NOMO-1 treated with dmso at 0.1 percent for 144 hours (cell line): ENCODE measurements at regions not wholly inside any gene's neighbourhood (a gene's known extent, or its start where the extent isn't known, plus 50 kb on each side); places are given as distances from the start of the nearest gene placed in this dataset.
"Not testable (repeated sequence)": the region's sequence is repeated elsewhere in the genome, so short reads cannot be mapped to it uniquely, and the experiment has no call there.

Experiments used
- DNase-seq: peaks from one replicate; lab custom pipeline; 2025; ENCODE audit not compliant: unreplicated experiment; lab: John Stamatoyannopoulos, UW

DNA sequence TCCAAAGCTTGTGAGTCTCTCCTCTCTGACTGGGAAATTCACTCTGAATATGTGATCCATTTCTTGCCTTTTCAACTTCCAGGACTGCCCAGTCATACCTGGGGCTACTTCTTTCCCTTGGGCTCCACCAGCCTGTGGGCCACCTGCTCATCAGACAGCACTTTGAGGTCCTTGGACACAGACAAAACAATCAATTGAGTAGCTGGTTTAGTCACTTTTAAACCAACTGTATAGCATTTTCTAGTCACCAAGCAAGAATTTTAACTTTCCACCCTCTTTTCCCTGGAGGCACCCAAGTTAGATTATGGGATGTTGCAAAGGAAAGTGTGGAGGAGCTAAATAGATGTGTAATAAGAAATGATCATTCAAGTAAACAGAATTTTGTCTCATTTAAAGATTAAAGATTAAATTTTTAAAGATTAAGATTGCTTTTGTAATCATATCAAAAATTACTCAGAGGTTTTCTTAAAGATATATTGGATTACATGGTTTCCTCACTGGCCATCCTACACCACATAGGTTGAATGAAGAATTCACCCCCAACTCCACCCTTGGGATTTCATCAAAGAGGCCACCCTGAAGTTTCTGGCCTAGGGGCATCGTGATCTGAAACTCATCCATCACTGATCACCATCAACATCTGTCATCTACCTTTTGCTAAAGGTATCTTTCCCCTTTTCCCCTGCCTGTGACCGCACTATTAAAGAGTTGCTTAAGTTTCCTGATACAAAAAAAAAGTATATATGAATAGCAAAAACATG lies 219.2 kb upstream of the NR5A2 start:
- DNase-seq = no peak

- no peak for DNase-seq
Observed at GRCh38 chr1:199809311-199809710, 218.2 kb upstream of the NR5A2 start.

- DNase-seq = no peak
Observed at GRCh38 chr1:199811163-199811562, 216.3 kb upstream of the NR5A2 start.

- DNase-seq = no peak
Observed at GRCh38 chr1:199813198-199813597, 214.3 kb upstream of the NR5A2 start.

- DNase-seq = peak; percentile 25
Observed at GRCh38 chr1:199815947-199816346, 211.6 kb upstream of the NR5A2 start.

GRCh38 chr1:199817266-199817665 lies 210.2 kb upstream of the NR5A2 start:
- no peak for DNase-seq

DNA sequence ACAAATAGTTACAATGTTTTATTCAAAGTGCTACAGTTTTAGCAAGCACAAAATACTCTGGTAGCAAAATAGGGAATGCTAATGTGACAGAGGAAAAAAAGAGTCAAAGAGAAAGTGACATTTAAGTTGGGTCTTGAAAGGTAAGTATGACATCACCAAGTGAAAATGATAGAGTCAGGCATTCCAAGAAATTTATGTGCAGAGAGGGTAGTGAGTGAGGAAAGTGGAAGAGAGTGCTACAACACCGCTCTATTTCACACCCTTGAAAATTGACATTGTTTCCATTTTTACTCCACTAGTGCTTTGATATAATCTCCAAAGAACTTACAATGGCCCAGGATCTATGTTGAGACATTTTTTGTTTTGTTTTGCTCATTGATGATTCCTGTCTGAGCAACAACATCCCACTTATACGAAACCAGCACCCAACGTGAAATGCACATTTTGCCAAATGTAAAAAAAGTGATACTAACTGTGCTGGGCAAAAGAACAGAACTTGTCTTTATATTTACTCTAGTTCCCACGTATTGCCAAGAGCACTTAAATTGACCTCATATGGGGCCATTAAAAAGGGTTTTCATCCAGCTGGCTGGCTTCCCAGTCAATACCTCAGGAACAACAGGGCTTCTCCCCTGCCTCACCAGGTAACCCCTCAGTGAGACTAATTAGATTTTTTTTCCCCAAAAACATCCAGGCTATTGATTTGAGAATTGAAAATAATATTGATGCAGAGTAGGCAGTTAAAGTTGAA lies 206.3 kb upstream of the NR5A2 start:
- DNase-seq = no peak

DNA sequence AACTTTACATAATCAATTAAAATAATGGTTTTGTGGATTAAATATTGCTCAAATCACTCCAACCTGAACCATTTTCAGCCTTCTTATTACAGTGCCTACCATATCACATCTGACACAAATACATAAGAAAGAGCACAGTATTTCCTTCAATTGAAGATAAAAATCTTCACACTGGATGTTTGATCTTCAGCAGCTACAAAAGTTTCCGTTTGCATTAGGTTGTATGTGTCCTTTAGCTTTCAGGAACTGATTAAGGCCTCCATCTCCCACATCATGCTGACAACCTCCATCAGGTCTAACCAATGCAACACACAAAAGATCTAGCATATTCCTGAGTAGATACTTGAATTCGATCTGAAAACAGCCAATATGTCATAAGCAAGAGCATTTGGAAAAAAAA lies 195.1 kb upstream of the NR5A2 start:
- no peak for DNase-seq

GRCh38 chr1:199834711-199835110 lies 192.8 kb upstream of the NR5A2 start:
- no peak for DNase-seq

DNA sequence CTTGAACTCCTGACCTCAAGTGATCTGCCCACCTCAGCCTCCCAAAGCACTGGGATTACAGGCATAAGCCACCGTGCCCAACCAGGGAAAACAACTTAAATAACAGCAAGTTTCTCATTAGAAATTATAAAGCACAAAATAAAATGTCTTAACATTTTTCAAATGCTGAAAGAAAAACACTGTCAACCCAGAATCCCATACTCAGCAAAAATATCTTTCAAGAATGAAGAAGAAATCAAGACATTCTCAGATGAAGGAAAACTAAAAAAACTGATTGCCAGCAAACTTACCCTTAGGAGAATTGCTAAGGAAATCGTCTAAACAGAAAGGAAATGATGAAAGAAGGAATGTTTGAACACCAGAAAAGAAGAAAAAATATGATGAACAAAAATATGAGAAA lies 191.1 kb upstream of the NR5A2 start:
- no peak for DNase-seq

- DNase-seq = no peak
Observed at GRCh38 chr1:199837321-199837720, 190.2 kb upstream of the NR5A2 start.

DNA sequence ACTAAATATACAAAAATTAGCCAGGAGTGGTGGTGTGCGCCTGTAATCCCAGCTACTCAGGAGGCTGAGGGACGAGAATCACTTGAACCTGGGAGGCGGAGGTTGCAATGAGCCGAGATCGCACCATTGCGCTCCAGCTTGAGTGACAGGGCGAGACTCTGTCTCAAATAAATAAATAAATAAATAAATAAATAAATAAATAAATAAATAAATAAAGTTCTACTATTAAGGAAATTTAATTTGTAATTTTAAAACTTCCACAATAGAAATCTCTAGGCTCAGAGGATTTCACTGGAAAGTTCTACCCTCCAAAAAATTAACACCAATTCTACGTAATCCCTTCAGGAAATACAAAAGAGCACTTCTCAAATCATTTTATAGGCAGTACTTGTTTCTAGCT lies 187.9 kb upstream of the NR5A2 start:
- DNase-seq = not testable (repeated sequence)

DNA sequence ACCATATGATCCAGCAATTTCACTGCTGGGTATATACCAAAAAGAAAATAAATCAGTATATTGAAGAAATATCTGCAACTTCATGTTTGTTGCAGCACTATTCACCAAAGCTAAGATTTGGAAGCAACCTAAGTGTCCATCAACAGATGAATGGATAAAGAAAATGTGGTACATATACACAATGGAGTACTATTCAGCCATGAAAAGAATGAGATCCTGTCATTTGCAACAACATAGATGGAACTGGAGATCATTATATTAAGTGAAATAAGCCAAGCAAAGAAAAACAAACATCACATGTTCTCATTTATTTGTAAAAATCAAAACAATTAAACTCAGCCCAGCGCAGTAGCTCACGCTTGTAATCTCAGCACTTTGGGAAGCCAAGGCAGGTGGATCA lies 184.4 kb upstream of the NR5A2 start:
- not testable (repeated sequence) for DNase-seq

DNA sequence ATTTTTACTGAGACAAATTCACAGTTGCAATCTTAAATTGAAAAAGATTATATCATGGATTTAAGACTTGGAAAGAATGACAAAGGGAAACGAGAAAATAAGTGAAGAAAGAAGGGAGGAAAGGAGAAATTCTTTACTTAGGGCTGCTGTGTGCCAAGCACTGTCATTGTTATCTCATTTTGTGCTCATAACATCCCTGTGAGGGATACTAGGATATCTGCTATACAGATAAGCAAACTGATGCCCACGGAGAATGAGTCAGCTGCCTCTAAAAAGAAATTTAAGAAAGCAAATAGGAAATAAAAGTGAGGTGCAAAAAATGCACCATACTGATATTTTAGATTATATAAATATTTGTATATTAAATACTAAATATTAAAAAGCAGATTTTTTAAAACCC lies 183.6 kb upstream of the NR5A2 start:
- no peak for DNase-seq

DNA sequence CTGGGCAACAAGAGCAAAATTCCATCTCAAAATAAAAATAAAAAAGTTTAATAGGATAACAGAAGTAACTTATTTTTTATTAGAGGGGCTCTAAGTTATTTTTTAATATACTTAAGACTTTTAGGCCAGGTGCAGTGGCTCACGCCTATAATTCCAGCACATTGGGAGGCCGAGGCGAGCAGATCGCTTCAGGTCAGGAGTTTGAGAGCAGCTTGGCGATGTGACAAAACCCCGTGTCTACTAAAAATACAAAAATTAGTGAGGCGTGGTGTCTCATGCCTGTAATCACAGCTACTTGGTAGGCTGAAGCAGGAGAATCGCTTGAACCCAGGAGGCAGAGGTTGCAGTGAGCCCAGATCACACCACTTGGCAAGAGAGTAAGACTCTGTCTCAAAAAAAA lies 180.5 kb upstream of the NR5A2 start:
- no peak for DNase-seq

GRCh38 chr1:199851439-199852140 lies 175.9 kb upstream of the NR5A2 start:
- DNase-seq = no peak

- no peak for DNase-seq
Observed at GRCh38 chr1:199854686-199855321, 172.7 kb upstream of the NR5A2 start.

DNA sequence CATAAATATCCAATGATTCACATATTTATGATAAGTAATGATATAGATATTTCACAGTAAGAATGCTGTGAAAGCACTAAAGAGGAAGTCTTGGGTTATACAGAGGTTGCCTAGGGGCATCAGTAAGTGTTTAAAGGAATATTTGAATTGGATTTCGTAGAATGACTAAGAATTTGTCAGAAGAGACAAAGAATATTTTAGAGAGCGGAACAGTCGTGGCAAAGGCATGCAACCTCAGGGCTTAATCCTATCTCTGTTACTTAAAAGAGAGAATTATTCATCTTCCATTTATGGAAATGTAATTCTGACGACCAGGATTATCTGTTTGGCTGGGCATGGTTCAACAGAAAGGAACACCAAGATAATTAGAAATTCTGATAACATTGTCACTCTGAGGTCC lies 171.9 kb upstream of the NR5A2 start:
- no peak for DNase-seq

GRCh38 chr1:199856216-199856780 lies 171.2 kb upstream of the NR5A2 start:
- DNase-seq = no peak

- peak; percentile 50 for DNase-seq
Observed at GRCh38 chr1:199857108-199857507, 170.4 kb upstream of the NR5A2 start.

DNA sequence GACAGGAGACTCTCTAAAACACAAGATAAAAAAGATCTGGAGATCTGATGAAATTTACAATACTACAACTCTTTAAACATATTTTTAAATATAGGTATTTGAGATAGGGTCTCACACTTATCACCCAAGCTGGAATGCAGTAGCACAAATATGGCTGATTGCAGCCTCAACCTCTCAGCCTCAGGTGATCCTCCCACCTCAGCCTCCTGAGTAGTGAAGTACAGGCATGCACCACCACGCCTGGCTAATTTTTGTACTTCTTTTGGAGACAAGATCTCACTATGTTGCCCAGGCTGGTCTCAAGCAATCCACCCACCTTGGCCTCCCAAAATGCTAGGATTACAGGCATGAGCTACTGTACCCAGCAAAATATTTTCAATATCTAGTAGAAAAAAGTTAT lies 170.0 kb upstream of the NR5A2 start:
- no peak for DNase-seq
